Kasumi-1 (cell line): ENCODE measurements at regions not wholly inside any gene's neighbourhood (a gene's known extent, or its start where the extent isn't known, plus 50 kb on each side); places are given as distances from the start of the nearest gene placed in this dataset.
A peak's percentile ranks its signal among the peaks of the same experiment; 100 is the strongest.

ENCODE experiments used
- DNase-seq, 2 experiments: peaks; one replicate each; lab custom pipeline; 2025; lab: John Stamatoyannopoulos, UW

DNA sequence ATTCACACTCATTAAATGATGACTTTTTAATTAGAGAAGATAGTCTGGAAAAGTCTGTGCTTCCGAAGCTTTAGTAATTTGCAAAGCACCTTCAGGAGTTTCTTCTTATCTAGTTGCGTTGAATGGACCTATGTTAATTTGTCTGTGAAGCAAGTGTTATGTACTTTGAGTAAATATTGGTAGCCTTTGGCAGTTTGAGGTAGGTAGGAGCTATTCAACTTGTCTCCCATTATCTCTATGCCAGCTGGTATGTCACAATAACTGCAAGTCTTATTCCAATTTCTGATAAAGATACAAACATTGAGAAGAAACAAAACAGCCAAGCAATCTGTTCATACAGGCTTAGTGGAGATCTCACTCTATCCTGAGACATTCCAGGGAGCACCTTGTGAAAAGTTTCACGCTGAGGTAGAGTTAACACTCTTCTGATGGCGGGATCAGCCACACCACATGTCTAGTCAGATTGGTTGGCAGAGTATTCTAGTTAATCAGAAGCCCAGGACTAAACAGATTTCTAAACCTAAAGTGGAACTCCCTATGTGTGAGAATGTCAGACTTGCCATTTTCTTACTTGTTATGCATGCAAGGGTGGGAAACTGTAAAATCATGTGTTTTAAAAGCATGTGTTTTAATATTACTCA lies 219.8 kb upstream of the MANEA start:
- DNase-seq: no peak

DNA sequence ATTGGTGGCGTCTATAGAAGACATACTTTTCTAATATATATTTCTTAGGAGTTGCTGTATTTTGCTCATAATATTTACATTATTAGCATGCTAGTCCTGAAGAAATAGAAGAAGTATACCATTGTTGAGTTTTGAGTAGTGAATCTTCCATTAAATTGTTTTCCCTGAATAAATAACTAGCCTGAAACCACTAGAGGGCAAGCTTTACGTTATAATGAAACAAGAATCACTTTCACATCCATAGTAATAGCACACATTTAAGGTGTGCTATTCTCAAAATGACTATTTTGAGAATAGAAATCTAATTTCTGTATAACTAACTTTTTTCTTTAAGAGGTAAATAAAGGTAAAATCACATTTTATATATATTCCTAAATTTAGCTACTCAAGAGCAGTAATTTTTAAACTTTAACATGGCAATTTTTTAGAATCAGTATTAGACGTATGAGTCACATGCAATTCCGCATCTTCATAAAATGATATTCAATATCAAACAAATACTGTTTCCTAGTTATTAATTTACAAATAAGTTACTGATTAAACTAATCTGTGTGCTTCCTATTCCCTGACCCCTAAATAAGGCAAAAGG lies 213.2 kb upstream of the MANEA start:
- DNase-seq: peak; percentile 54 to 60

DNA sequence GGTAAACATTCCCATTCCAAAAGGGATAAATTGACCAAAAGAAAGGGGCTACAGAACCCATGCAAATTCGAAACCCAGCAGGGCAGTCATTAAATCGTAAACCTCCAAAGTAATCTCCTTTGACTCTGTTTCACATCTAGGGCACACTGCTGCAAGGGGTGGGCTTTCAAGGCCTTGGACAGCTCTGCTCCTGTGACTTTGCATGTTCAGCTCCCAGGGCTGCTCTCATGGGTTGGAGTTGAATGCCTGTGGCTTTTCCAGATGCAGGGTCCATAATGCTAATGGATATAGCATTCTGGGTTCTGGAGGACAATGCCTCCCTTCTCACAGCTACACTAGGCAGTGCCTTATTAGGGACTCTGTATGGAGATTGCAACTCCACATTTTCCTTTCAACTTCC lies 211.9 kb upstream of the MANEA start:
- no peak for DNase-seq

DNA sequence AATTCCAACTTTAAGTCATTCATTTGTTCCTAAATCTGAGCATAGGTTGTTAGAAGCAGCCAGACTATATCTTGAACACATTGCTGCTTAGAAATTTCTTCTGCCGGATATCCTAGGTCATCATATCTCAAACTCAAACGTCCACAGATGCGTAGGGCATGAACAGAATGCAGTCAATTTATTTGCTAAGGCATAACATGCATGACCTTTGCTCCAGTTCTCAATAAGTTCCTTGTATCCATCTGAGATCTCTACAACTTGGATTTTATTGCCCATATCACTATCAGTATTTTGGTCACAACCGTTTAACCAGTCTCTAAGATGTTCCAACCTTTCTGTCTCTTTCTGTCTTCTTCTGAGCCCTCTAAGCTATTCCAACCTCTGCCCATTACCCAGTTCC lies 210.9 kb upstream of the MANEA start:
- no peak for DNase-seq

DNA sequence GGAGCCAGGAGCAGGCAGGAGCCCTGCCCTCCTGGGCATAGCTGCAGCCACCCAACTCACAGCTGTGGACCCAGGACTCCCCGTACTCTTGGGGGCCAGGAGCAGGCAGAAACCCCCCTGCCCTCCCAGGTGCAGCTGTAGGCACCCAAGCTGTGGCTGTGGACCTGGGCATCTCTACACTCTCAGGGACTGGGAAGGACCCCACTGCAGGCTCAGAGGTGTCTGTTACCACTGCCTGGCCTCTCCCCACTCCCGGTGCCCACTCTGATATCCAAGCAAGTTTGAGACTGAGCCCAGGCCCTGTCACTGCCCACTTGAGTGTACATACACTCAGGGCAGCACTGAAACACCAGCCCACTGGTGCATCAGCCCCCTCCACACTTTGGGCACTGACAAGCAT lies 193.5 kb upstream of the MANEA start:
- no peak for DNase-seq

DNA sequence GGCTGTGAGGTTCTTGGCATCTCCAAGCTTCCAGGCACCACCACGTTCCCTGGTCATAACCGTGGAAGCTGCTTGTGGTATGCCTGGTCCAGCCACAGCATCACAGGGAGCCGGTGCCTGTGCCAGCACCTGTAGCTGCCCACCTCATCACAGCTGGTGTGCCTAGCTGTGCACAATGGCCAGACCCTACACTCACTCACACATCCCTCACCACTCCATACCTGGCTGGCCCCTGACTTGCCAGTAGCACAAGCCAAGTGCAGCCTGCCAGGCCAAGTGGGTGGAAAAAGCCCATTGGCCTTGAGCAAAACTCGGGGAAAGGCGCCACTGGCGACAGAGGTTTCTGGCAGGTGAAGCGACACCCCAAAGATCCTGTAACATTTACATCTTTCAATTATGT lies 192.3 kb upstream of the MANEA start:
- DNase-seq: no peak

DNA sequence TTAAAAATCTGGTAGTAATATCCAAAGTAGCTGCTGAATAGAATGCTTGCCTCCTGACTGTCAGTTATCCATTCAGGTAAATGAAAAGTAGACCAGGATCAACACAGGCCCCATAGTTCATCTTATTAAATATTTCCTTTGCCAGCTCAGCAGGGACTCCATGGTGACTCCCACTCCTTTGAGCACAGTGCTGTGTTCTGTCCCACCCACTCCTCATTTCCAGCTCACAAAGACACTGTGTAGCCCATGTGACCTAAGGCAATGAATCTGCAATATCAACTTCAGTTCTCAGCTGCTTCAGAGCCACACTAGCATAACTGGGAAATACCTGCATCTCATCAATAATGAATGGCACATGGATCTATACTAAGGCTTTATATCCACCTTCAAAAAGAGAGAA lies 189.5 kb upstream of the MANEA start:
- no peak for DNase-seq

DNA sequence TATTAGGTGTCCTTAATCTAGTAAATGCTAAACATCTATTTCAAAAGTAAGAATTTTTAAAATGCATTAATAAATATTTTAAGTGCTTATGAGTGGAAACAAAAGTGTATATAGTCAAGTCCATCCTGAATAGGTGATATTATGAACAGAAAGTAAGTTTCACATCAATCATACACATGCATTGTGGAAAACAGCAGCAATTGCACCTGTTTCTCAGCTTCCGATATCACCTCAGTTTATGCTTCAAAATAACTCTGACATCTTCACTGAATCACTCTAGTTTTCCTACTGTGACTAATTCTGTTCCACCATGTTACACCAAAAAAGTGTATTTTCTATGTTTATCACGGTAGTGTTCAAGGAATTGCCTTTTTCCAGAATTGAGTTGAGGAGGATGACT lies 172.6 kb upstream of the MANEA start:
- no peak for DNase-seq

DNA sequence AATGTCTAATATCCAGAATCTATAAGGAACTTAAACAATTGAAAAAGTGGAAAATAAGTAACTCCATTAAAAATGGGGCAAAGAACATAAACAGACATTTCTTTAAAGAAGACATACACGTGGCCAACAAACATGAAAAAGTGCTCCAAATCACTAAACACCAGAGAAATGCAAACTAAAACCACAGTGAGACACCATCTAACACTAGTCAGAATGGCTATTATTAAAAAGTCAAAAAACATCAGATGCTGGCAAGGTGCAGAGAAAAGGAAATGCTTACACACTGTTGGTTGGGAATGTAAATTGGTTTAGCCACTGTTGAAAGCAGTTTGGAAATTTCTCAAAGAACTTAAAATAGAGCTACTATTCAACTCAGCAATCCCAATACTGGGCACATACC lies 169.2 kb upstream of the MANEA start:
- DNase-seq: no peak

DNA sequence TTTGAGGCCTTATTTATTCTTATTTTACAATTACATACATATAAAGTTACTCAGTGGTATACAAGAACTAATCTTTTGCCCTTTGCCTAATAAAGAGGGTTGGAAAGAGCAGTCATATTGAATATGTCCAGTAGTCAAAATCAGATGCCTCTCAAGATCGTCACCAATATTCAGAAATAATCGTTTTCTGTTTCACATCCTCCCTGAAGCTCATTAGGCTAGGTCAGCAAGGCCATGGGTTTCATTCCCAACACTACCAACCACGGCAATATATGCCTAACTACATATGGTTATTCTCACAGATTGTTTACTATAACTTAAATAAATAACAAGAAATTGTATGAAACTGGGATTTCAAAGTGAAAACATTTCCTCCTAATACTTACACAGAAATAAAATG lies 167.2 kb upstream of the MANEA start:
- no peak for DNase-seq

DNA sequence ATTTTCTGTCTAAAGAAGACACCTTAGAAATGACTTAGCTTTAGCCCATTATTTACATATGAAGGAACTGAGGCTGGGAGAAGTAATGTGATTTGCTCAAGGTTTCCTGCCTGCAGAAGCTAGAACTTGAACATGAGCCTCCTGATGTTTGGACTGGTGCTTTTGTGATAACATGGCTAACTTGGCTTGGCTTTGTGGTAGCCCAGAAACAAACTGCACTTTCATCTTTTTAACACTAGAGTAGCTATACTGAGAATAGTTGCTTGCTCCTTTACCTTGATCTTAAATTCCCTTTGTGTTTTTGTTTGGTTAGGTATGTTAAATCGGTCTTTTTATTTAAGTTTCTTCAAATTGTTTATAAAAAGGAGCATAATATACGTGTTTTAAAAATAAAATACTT lies 163.5 kb upstream of the MANEA start:
- DNase-seq: peak; percentile 1 to 3

DNA sequence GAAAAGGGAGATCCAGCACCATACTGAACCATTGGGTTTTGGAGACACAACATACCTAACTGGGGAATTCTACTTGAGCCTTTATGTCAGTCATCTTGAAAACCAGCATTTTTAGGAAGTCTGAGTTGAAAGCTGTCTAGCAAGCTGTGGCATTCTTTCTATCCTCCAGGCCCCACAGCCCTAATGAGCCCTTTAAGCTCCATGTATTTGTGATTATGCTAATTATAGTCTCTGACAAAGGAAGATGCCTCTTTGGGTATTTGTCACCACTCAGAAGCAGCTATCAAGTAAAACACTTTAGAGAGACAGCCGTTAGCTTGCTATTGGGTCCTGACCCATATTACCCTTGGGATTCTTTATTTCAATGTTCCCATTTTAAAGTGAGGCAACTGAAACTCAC lies 159.5 kb upstream of the MANEA start:
- DNase-seq: no peak

DNA sequence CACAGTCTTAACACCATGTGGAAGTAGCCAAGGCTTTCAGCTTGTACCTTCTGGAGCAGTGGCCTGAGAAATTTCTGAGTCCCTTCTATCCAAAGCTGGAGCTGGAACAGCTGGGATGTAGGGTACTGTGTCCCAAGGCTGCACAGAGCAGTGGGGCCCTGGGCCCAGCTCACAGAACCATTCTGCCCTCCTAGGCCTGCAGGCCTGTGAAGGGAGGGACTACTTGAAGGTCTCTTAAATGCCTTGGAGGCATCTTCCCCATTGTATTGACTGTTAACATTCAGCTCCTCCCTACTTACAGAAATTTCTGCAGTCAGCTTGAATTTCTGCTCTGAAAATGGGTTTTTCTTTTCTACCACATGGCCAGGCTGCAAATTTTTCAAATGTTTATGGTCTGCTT lies 156.5 kb upstream of the MANEA start:
- DNase-seq: no peak

DNA sequence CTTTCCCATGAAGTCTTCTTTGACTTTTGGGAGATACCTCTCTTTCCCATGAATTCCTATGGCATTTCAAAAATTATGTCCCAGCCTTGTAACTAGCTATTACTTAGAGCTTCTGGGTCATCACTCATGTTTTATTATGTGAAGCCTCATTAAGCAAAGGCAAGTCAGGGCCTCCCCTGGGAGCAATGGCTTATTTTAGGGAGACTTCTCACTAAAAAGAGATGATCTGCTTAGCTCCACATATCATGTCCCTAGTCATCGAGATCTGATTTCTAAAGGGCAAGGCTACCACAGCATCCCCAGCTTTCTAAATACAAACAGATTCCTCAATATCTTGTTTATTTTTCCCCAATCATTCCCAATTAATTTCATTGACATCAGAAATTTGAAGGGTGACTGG lies 154.0 kb upstream of the MANEA start:
- no peak for DNase-seq

DNA sequence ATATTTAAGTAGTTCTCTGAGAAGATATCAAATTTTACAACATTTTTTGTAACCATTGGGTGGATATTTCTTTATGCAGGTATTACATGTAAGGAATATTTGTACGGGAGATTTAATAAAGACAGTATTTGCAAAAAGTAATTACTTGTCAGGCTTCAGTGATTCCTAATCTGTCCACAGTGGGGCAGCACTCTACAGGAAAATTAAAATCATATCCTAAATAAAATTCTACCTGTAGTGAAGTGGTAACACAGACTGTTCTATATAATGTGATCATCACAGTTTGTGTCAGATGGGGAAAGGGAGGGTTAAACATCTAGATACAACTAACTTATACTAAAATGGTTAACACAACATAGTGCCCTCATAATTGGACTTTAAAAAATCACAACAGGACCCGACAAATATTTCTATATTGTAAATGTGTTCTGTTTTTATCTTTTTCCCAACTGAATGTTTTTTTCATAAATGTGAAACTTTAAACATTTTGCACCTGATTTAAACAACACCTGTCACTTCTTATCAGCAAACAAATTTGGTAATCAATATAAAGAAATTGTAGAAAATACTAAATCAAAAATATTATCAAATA lies 145.6 kb upstream of the MANEA start:
- peak; percentile 55 to 61 for DNase-seq

DNA sequence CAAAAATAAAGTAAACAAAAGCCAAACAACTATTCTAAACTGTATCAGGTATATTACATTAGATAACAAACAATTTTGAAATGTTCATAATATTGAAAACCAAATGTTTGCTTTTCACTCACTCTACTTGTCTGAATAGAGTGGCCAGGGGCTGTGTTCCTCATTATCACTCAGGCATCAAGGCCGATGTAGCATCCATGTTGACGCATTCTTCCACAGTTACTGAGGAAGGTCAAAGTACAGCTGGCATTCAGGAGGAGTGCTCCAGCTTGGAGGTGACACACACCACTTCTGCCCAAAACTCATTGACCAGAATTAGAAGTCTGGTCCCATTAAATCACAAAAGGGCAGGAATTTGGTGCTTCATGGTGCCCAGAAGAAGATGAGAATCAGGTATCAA lies 137.6 kb upstream of the MANEA start:
- no peak for DNase-seq

DNA sequence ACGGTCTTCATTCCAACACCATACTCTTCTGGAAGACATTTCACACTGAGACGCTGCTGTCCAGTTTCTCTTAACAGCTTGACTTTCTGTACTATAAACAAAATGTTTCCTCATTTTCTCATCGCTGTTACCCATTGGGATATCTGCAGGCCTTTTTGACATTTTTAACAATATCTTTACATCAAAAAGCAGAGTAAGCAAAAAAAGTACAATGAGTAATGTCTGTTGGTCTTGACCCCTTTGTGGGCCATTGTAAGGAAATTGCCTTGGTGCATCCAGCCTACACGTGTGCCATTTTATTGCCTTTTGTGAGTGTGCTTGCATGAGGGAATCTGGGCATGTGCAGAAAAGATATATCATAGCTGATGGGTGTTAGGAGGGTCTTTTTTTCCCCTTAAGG lies 129.1 kb upstream of the MANEA start:
- no peak for DNase-seq

DNA sequence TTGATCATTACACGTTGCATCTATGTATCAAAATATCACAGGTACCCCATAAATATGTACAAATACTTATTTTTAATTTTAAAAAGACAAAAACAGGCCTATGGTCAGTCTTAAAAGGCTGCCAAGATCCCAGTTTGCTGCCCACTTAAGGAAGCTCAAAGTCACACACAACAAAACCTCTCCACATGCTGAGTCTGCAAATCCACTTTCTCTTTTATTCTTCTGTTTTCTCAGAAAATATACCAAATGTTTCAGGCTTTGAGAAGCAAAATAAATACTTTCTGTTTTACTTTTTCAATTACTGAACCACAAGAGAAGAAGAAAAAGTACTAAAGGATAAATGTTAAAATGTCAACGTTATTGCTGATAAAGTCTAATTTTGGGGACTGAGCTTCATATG lies 107.8 kb upstream of the MANEA start:
- no peak for DNase-seq

DNA sequence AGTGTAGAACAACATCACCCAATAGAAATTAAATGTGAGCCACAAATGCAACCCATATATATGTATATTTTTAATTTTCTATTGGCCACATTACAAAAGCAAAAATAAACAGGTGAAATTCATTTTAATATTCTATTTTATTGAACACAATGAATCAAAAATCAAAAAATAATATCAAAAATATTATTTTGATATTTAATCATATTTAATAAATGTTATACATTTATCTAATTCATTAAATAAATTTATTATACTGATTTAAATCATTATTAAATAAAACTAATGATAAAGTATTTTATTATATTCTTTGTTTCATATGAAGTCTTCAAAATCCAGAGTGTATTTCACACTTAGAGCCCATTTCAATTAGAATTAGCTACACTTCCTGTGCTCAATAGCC lies 98.4 kb upstream of the MANEA start:
- DNase-seq: no peak

DNA sequence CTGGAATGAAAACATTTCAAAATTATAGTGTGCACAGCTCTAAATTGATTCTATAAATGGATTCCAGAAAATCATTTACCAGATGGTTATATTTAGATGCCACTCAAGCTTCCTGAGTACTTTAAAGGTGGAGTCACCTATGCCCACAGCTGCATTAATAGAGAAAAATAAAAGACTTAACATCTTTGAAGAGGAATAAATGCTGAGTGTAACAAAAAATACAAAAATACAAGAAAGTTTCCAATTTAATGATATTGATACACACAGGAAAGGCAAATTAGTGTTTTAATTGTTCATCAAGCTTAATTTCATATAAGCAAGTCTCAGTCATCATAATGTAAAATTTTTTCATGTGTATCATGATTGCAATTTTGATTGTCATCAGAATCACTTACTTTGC lies 89.5 kb upstream of the MANEA start:
- no peak for DNase-seq

DNA sequence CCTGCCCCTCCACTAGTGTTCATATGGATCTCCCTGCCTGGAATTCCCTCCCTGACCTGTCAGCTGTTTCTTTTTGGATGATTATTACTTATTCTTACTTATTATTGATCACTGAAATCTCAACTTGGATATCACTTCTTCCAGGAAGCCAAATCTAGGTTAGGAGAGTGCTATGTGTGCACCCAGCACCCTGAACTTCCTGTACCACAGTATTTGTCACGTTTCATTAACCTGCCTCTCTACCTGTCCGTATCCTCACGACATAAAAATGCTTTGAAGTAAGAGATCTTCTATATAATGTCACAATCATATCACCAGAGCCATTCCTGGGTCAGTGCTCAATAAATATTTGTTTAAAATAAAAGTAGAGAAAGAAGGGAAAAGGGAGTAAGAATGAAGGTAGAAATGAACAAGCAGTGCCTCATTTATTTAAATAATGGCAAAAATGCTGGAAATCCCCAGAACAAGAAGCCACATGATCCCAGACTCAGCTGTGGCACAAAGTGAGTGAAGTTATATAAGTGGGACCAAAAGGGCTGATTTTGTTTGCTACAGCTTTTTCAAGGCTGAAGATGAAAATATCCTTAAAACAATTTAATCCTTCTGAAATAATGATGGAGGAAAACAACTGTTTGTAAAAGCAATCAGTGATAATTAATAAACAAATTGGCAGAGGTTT lies 88.0 kb upstream of the MANEA start:
- DNase-seq: no peak

DNA sequence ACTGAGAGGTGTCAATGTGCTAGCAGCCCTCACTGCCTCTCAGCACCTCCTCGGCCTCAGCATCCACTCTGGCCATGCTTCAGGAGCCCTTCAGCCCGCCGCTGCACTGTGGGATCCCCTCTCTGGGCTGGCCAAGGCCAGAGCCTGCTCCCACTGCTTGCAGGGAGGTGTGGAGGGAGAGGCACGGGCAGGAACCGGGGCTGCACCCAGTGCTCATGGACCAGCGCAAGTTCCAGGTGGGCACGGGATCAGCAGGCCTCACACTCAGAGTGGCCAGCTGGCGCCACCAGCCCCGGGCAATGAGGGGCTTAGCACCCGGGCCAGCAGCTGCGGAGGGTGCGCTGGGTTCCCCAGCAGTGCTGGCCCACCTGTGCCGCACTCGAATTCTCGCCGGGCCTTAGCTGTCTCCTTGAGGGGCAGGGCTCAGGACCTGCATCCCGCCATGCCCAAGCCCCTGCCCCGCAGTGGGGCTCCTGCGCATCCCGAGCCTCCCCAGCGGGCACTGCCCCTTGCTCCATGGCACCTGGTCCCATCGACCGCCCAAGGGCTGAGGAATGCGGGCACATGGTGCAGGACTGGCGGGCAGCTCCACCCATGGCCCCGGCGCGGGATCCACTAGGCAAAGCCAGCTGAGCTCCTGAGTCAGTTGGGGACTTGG lies 80.4 kb upstream of the MANEA start:
- no peak for DNase-seq
